Prostate gland (tissue), 2 donors: ENCODE measurements at regions not wholly inside any gene's neighbourhood (a gene's known extent, or its start where the extent isn't known, plus 50 kb on each side); places are given as distances from the start of the nearest gene placed in this dataset.

Experiments
- DNase-seq: peaks from one replicate; pipeline ENCODE4 v3.0.0-alpha.2; 2019; ENCODE audit warnings: low spot score
- H3K27ac ChIP-seq, 2 donors: fragments of 200-600 bp; sonication (generic); 2 replicates each; pipeline ENCODE4 v1.5.1; 2017 to 2019
- H3K27me3 ChIP-seq: fragments of 200-600 bp; sonication (generic); replicated peaks from 2 replicates; pipeline ENCODE4 v1.5.1; 2019; ENCODE audit not compliant: insufficient read depth
- H3K36me3 ChIP-seq, 2 donors: fragments of 200-600 bp; sonication (generic); 1 replicate in 1 of 2; 2 replicates in 1 of 2; pipeline versions ENCODE4 v1.5.1 to v1.8.1; 2017 to 2019
- H3K4me1 ChIP-seq: fragments of 200-600 bp; sonication (generic); replicated peaks from 2 replicates; pipeline ENCODE4 v1.5.1; 2019
- H3K4me3 ChIP-seq, 2 donors: fragments of 200-600 bp; sonication (generic); 2 replicates each; pipeline ENCODE4 v1.5.1; 2017 to 2019
- H3K9me3 ChIP-seq: fragments of 200-600 bp; sonication (generic); 2 replicates; pipeline ENCODE4 v1.5.1; 2017
- POLR2A ChIP-seq: fragments of 450-650 bp; IDR thresholded peaks from one replicate; pipeline ENCODE4 v1.6.1; 2016; ENCODE audit warnings: antibody characterized with exemption, mild to moderate bottlenecking
- POLR2AphosphoS5 ChIP-seq: sonication (generic); formaldehyde crosslinking; IDR thresholded peaks from one replicate; pipeline ENCODE4 v1.6.1; 2017; ENCODE audit warnings: antibody characterized with exemption
- WGBS: methylation state at CpG from one replicate; pipeline ENCODE4 v1.1.5; 2018; 5-methylcytosine and 5-hydroxymethylcytosine counted together
- intact Hi-C: fragments of 100-400 bp; cut with DNase I; formaldehyde crosslinking; loops from one replicate; pipeline ENCODE4 v1.14.2; 2022
- TF ChIP-seq, protein P1 (sequence below), 4 experiments: fragments of 200-600 bp in 2 of 4; fragments of 450-650 bp in 2 of 4; sonication (generic) in 2 of 4; IDR thresholded peaks; 1 replicate in 3 of 4; 2 replicates in 1 of 4; pipeline ENCODE4 v1.5.1; 2016 to 2019; ENCODE audit warnings: antibody characterized with exemption in 4 of 4, mild to moderate bottlenecking in 2 of 4, moderate library complexity in 2 of 4

DNA sequence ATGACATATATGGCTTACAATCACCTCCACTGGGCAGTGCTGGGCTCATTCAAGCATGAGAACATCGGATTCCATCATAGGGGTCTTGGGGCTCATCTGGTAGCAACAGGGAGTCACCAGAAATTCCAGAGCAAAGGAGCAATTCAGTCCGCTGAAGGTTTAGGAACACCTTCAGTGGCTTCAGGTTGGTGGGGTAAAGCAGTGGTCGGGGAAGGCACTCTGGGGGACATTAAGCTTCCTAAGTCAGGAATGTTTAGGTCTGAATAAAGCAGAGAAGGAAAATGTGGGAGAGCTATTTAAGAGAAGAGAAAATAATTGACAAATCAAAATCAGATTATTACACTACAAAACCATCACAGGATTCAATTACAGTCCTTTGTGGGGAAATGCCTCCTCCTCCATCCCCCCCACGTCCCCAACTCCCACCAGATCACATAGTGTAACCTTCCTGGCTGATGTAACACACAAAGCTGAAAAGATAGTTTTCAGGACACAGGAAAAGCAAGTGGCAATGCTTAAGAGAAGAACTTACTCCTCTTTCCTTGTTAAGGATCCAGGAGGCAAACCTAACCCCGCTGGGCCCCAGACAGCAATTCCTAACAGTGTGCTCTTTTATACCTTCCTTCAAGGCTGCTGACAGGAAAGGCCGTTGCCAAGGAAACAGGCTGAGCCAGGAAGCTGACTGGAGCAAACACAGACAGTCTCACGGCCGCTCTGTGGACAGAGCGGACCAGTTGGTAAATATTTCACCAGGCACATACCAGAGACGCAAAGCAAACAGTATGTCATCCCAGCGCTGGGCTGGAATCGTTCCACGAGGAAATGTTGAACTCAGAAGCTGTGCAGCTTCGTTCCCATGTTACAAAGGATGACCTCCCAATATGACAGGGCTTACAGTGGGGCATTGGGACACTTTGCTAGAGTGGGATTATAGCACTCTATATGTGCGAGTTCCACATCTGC, 57.5 kb upstream of the LMCD1 start:
- H3K27ac ChIP-seq: peak overlapping the region; percentile 73 to 74
- 19% methylated on average over 15 of the region's 15 CpGs for WGBS
- TF ChIP-seq, protein P1, sequence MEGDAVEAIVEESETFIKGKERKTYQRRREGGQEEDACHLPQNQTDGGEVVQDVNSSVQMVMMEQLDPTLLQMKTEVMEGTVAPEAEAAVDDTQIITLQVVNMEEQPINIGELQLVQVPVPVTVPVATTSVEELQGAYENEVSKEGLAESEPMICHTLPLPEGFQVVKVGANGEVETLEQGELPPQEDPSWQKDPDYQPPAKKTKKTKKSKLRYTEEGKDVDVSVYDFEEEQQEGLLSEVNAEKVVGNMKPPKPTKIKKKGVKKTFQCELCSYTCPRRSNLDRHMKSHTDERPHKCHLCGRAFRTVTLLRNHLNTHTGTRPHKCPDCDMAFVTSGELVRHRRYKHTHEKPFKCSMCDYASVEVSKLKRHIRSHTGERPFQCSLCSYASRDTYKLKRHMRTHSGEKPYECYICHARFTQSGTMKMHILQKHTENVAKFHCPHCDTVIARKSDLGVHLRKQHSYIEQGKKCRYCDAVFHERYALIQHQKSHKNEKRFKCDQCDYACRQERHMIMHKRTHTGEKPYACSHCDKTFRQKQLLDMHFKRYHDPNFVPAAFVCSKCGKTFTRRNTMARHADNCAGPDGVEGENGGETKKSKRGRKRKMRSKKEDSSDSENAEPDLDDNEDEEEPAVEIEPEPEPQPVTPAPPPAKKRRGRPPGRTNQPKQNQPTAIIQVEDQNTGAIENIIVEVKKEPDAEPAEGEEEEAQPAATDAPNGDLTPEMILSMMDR (IDR thresholded peaks at IDR 0.05): peak in 1 of 4 experiments; percentile 19
- peak; percentile 96 for TF ChIP-seq POLR2AphosphoS5
- TF ChIP-seq POLR2A: peak; percentile 32
- H3K4me3 ChIP-seq: no peak overlapping the region
- H3K4me1 ChIP-seq: peaks cover 13% of the 10 kb centered on the region
- H3K9me3 ChIP-seq: no peaks in the 10 kb centered on the region
- intact Hi-C loops: loop anchor here (5.0 kb wide), 1 partner anchor 163 kb away; no protein-coding TSS in a partner anchor
- H3K36me3 ChIP-seq: no peaks in the 10 kb centered on the region
- peak; percentile 97 for DNase-seq
- H3K27me3 ChIP-seq: no peaks in the 10 kb centered on the region

DNA sequence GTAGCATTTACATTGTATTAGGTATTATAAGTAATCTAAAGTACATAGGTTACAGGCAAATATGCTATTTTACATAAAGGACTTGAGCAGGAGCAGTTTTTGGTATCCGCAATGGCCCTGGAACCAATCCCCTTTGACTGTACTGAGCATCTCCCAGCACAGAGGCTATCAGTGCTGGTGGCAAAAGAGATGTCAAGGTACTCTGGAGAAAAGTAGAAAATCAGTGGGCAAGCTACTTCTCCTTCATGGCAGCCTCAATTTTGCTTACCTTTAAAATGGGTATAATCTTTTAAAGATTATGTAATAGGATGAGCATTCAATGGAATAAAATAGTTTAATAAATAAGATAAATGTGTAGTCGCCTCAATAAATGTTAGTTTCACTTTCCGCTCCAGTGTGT, 56.7 kb upstream of the LMCD1 start:
- Histone ChIP-seq H3K27ac (peak overlapping the region; percentile 73 to 74), H3K4me1 (peaks cover 13% of the 10 kb centered on the region), H3K36me3 (no peaks in the 10 kb centered on the region), H3K4me3 (no peak overlapping the region), H3K9me3 (no peaks in the 10 kb centered on the region), H3K27me3 (no peaks in the 10 kb centered on the region)
- intact Hi-C loops: loop anchor here (5.0 kb wide), 1 partner anchor 162 kb away; no protein-coding TSS in a partner anchor
- no peak for DNase-seq
- TF ChIP-seq POLR2AphosphoS5 (no peak), POLR2A (no peak)
- TF ChIP-seq, protein P1 (IDR thresholded peaks at IDR 0.05): no peak
- 96% methylated on average over 3 of the region's 3 CpGs for WGBS

DNA sequence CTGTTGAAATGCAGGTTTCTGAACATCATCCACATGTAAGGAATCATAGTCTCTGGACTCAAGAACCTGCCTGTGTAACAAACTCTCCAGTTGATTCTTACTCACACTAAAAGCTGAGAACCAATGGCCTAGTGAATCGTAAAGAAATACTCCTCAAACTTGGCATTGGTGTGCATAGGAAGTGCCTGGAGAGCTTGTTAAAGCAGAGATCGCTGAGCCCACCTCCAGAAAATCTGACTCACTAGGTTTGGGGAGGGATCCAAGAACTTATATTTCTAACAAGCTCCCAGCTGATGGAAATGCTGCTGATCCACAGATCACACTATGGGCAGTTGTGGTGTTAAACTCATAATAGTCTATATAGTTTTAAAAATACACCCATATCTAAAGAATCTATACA, 55.8 kb upstream of the LMCD1 start:
- WGBS: 23% methylated on average over 2 of the region's 2 CpGs
- Histone ChIP-seq H3K4me1 (peaks cover 13% of the 10 kb centered on the region), H3K27ac (no peak overlapping the region), H3K9me3 (no peaks in the 10 kb centered on the region), H3K27me3 (no peaks in the 10 kb centered on the region), H3K36me3 (no peaks in the 10 kb centered on the region), H3K4me3 (no peak overlapping the region)
- peak; percentile 42 for DNase-seq
- intact Hi-C loops: no loop called here
- TF ChIP-seq POLR2A (no peak), POLR2AphosphoS5 (peak; percentile 23)
- TF ChIP-seq, protein P1 (IDR thresholded peaks at IDR 0.05): no peak

DNA sequence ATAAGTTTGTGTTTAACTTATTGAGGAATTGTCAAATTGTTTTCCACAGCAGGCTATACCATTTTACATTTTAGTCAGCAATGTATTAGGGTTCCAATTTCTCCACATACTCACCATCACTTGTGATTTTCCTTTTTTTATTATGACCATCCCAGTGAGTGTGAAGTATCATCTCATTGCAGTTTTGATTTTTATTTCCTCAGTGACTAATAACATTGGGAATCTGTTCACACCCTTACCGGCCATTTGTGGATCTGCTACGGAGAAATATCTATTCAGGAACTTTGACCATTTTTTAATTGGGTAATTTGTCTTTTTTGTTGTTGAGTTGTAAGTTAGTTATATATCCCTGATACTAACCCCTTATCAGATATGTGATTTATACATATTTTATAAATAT, 54.8 kb upstream of the LMCD1 start:
- TF ChIP-seq POLR2A: no peak
- TF ChIP-seq, protein P1 (IDR thresholded peaks at IDR 0.05): no peak
- TF ChIP-seq POLR2AphosphoS5: no peak
- peaks cover 13% of the 10 kb centered on the region for H3K4me1 ChIP-seq
- no peaks in the 10 kb centered on the region for H3K27me3 ChIP-seq
- H3K36me3 ChIP-seq: no peaks in the 10 kb centered on the region
- no peak overlapping the region for H3K4me3 ChIP-seq
- DNase-seq: no peak
- H3K9me3 ChIP-seq: no peaks in the 10 kb centered on the region
- 98% methylated on average over 2 of the region's 2 CpGs for WGBS
- no peak overlapping the region for H3K27ac ChIP-seq
- intact Hi-C loops: no loop called here

DNA sequence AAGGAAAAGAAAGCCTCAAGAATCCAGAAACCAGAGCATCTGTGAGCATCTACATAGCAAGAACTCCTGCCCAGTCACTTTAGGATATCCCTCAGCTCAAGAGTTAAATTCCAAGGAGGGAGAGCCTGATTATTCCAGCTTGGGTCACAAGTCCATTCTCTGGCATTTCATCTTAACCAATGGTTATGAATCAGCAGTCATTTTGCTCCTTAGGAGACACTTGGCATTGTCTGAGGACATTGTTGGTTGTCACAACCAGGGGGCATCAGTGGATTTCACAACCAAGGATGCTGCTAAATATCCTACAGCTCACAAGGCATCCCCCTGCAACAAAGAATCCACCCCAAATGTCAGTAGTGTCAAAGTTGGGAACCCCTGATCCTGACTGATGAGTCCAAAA, 51.0 kb upstream of the LMCD1 start:
- Histone ChIP-seq H3K36me3 (no peaks in the 10 kb centered on the region), H3K9me3 (no peaks in the 10 kb centered on the region), H3K27ac (no peak overlapping the region), H3K27me3 (no peaks in the 10 kb centered on the region), H3K4me1 (no peaks in the 10 kb centered on the region), H3K4me3 (no peak overlapping the region)
- DNase-seq: no peak
- TF ChIP-seq POLR2A: no peak
- TF ChIP-seq POLR2AphosphoS5: no peak
- TF ChIP-seq, protein P1 (IDR thresholded peaks at IDR 0.05): no peak
- intact Hi-C loops: no loop called here
